ENCODE measurements at regions not wholly inside any gene's neighbourhood (a gene's known extent, or its start where the extent isn't known, plus 50 kb on each side); places are given as distances from the start of the nearest gene placed in this dataset.

GRCh38 chr1:29506678-29507225 is 270.4 kb downstream of the PTPRU start:
- TF ChIP-seq CTCF (IDR thresholded peaks at IDR 0.05) = no peak
- H3K36me3 ChIP-seq (ENCODE audit: low read depth) = no peaks in the 10 kb centered on the region
- no peaks in the 10 kb centered on the region for H3K4me1 ChIP-seq (ENCODE audit: low read depth)
- DNase-seq (no peak), ATAC-seq (no peak)
- H3K4me3 ChIP-seq = no peak overlapping the region
- intact Hi-C loops (cut with DNase I, micrococcal nuclease) = no loop called here
- no peaks in the 10 kb centered on the region for H3K9me3 ChIP-seq

GRCh38 chr1:29505532-29506220 is 269.4 kb downstream of the PTPRU start:
- no peak for DNase-seq
- intact Hi-C loops (cut with DNase I, micrococcal nuclease) = no loop called here

GRCh38 chr1:29504709-29505410 is 268.5 kb downstream of the PTPRU start:
- no peak for ATAC-seq
- DNase-seq = no peak
- Histone ChIP-seq H3K36me3 (ENCODE audit: low read depth) (no peaks in the 10 kb centered on the region), H3K9me3 (no peaks in the 10 kb centered on the region), H3K4me1 (ENCODE audit: low read depth) (no peaks in the 10 kb centered on the region), H3K4me3 (no peak overlapping the region)
- intact Hi-C loops (cut with DNase I, micrococcal nuclease) = no loop called here
- TF ChIP-seq CTCF (IDR thresholded peaks at IDR 0.05) = no peak

More at GRCh38 chr1:29505532-29506220, 269.4 kb downstream of the PTPRU start:
- Histone ChIP-seq H3K36me3 (ENCODE audit: low read depth) (no peaks in the 10 kb centered on the region), H3K9me3 (no peaks in the 10 kb centered on the region), H3K4me3 (no peak overlapping the region), H3K4me1 (ENCODE audit: low read depth) (no peaks in the 10 kb centered on the region)
- TF ChIP-seq CTCF (IDR thresholded peaks at IDR 0.05) = no peak
- ATAC-seq = no peak

GRCh38 chr1:29504196-29504595 is 267.9 kb downstream of the PTPRU start:
- TF ChIP-seq CTCF (IDR thresholded peaks at IDR 0.05) = no peak
- no peak overlapping the region for H3K4me3 ChIP-seq
- intact Hi-C loops (cut with DNase I, micrococcal nuclease) = no loop called here
- ATAC-seq (no peak), DNase-seq (peak in 1 of 3 donors; percentile 10)
- H3K4me1 ChIP-seq (ENCODE audit: low read depth) = no peaks in the 10 kb centered on the region
- no peaks in the 10 kb centered on the region for H3K36me3 ChIP-seq (ENCODE audit: low read depth)
- H3K9me3 ChIP-seq = no peaks in the 10 kb centered on the region

GRCh38 chr1:29502911-29503840 is 266.9 kb downstream of the PTPRU start:
- H3K9me3 ChIP-seq = no peaks in the 10 kb centered on the region
- DNase-seq (no peak), ATAC-seq (no peak)
- intact Hi-C loops (cut with DNase I, micrococcal nuclease) = no loop called here
- no peaks in the 10 kb centered on the region for H3K4me1 ChIP-seq (ENCODE audit: low read depth)
- no peaks in the 10 kb centered on the region for H3K36me3 ChIP-seq (ENCODE audit: low read depth)
- no peak overlapping the region for H3K4me3 ChIP-seq
- no peak for TF ChIP-seq CTCF (IDR thresholded peaks at IDR 0.05)

Data from mucosa of descending colon (tissue), 3 donors.